ENCODE measurements at regions not wholly inside any gene's neighbourhood (a gene's known extent, or its start where the extent isn't known, plus 50 kb on each side); places are given as distances from the start of the nearest gene placed in this dataset.

GRCh38 chr15:47607695-47608094 lies 109.6 kb upstream of the SEMA6D start:
- Histone ChIP-seq H3K56ac (ENCODE audit: insufficient read length, low read depth, low read length) (no peak overlapping the region), H3K14ac (ENCODE audit: insufficient read depth, low read length) (no peak overlapping the region), H4K5ac (ENCODE audit: insufficient read length, low read depth, low read length) (no peak overlapping the region), H3K18ac (ENCODE audit: insufficient read length, low read depth, low read length) (no peak overlapping the region), H3K23me2 (ENCODE audit: insufficient read length, low read depth, low read length, poor library complexity, severe bottlenecking) (no peaks in the 10 kb centered on the region), H4K20me1 (ENCODE audit: control insufficient read depth, insufficient read depth, insufficient read length) (no peaks in the 10 kb centered on the region), H3K27ac (ENCODE audit: insufficient read length, low read depth, low read length) (no peak overlapping the region), H2AK5ac (ENCODE audit: insufficient read length, low read length) (no peak overlapping the region), H3K9ac (ENCODE audit: extremely low read depth, insufficient read length, low read length) (no peak overlapping the region), H3K23ac (ENCODE audit: insufficient read length, low read depth, low read length) (no peak overlapping the region), H2BK120ac (ENCODE audit: low read depth, low read length, poor library complexity, severe bottlenecking) (no peak overlapping the region), H3T11ph (ENCODE audit: low read length) (no peak overlapping the region), H2BK5ac (ENCODE audit: insufficient read length, low read length) (no peak overlapping the region), H4K8ac (replicated peaks; ENCODE audit: insufficient read length, low read depth, low read length) (no peak overlapping the region), H4K91ac (ENCODE audit: insufficient read length, low read depth, low read length) (no peak overlapping the region), H2BK20ac (ENCODE audit: low read depth, low read length, poor library complexity, severe bottlenecking) (no peak overlapping the region), H3K9me3 (ENCODE audit: control insufficient read depth, low read depth, low read length) (no peaks in the 10 kb centered on the region), H2BK12ac (ENCODE audit: insufficient read length, low read depth, low read length) (no peak overlapping the region), H3K79me2 (ENCODE audit: insufficient read depth, low read length) (no peaks in the 10 kb centered on the region), H3K4me2 (ENCODE audit: insufficient read depth, insufficient read length, low read length) (no peak overlapping the region), H2BK15ac (ENCODE audit: low read depth, low read length) (no peak overlapping the region), H3K27me3 (ENCODE audit: insufficient read depth, low read length) (no peaks in the 10 kb centered on the region), H3K4ac (ENCODE audit: low read depth, low read length) (no peak overlapping the region), H3K4me1 (ENCODE audit: insufficient read depth, low read length) (no peaks in the 10 kb centered on the region), H3K79me1 (ENCODE audit: insufficient read depth, low read depth, low read length, poor library complexity, severe bottlenecking) (no peaks in the 10 kb centered on the region), H2AFZ (ENCODE audit: low read length) (no peak overlapping the region)
- Mint-ChIP-seq H3K4me3 (no peak overlapping the region), H3K9me3 (no peaks in the 10 kb centered on the region), H3K27me3 (ENCODE audit: low read depth) (no peaks in the 10 kb centered on the region; the same call in 1 of the 2 replicates), H3K36me3 (ENCODE audit: insufficient read depth in 1 of 3, low read depth in 3 of 3) (no peaks in the 10 kb centered on the region), H3K27ac (no peak overlapping the region), H3K4me1 (no peaks in the 10 kb centered on the region)
- no peak for TF ChIP-seq CTCF (conservative IDR thresholded peaks at IDR 0.05)
- no peak for DNase-seq

All from H9 (cell line).